ENCODE measurements at regions not wholly inside any gene's neighbourhood (a gene's known extent, or its start where the extent isn't known, plus 50 kb on each side); places are given as distances from the start of the nearest gene placed in this dataset.

DNA sequence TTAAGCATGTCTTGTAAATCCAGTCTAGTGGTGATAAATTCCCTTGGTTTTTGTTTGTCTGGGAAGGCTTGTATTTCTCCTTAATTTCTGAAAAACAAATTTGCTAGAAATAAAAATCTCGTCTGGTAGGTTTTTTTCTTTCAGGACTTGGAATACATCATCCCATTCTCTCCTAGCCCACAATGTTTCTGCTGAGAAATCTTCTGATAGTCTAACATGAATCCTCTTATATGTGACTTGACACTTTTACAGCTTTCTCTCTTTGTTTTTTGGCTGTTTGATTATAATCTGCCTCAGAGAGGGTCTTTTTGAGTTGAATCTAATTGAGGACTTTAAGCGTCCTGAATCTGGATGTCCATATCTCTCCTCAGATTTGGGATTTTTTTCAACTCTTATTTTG is 104.9 kb downstream of the FEM1C start:
- CTCF ChIA-PET: no interaction called here
- DNase-seq (ENCODE audit: extremely low spot score): no peak
- TF ChIP-seq L3MBTL2 (conservative IDR thresholded peaks at IDR 0.05) (no peak), FOXA1 (IDR thresholded peaks at IDR 0.05) (no peak)
- POLR2A ChIA-PET: no interaction called here

DNA sequence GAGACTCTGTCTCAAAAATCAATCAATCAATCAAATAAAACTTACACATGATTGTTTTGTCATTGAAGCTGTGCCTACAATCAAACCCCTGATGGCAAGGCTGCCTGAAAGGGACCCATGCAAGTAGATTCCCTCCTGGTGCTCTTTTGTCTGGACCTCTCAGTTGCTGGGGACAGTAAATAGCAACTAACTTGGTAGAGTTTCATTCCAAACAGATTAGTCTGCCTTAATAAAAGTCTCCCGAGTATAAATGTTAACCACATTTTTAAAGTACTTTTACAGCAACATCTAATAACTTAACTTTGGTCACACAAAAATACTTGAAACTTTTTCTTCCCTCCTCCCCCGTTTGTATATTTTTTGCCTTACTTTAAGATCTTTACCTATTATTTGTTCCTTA is 105.5 kb downstream of the FEM1C start:
- no peak for DNase-seq (ENCODE audit: extremely low spot score)
- POLR2A ChIA-PET: no interaction called here
- no peak for TF ChIP-seq FOXM1 (IDR thresholded peaks at IDR 0.05; ENCODE audit: borderline replicate concordance)
- no peak for TF ChIP-seq SUZ12 (IDR thresholded peaks at IDR 0.05)
- no peak for TF ChIP-seq LEF1 (IDR thresholded peaks at IDR 0.05; ENCODE audit: borderline replicate concordance)
- no peak for TF ChIP-seq HDGF (IDR thresholded peaks at IDR 0.05; ENCODE audit: borderline replicate concordance)
- TF ChIP-seq NFRKB (IDR thresholded peaks at IDR 0.05): no peak
- TF ChIP-seq CTBP1 (IDR thresholded peaks at IDR 0.05; ENCODE audit: borderline replicate concordance): no peak
- no peak for TF ChIP-seq TARDBP (IDR thresholded peaks at IDR 0.05)
- TF ChIP-seq, protein P1, sequence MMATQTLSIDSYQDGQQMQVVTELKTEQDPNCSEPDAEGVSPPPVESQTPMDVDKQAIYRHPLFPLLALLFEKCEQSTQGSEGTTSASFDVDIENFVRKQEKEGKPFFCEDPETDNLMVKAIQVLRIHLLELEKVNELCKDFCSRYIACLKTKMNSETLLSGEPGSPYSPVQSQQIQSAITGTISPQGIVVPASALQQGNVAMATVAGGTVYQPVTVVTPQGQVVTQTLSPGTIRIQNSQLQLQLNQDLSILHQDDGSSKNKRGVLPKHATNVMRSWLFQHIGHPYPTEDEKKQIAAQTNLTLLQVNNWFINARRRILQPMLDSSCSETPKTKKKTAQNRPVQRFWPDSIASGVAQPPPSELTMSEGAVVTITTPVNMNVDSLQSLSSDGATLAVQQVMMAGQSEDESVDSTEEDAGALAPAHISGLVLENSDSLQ (IDR thresholded peaks at IDR 0.05): no peak
- TF ChIP-seq SP1 (IDR thresholded peaks at IDR 0.05): no peak
- TF ChIP-seq BHLHE40 (IDR thresholded peaks at IDR 0.05; ENCODE audit: borderline replicate concordance): no peak
- no peak for TF ChIP-seq FOXK2 (IDR thresholded peaks at IDR 0.05)
- no peak for TF ChIP-seq L3MBTL2 (conservative IDR thresholded peaks at IDR 0.05)
- CTCF ChIA-PET: no interaction called here

DNA sequence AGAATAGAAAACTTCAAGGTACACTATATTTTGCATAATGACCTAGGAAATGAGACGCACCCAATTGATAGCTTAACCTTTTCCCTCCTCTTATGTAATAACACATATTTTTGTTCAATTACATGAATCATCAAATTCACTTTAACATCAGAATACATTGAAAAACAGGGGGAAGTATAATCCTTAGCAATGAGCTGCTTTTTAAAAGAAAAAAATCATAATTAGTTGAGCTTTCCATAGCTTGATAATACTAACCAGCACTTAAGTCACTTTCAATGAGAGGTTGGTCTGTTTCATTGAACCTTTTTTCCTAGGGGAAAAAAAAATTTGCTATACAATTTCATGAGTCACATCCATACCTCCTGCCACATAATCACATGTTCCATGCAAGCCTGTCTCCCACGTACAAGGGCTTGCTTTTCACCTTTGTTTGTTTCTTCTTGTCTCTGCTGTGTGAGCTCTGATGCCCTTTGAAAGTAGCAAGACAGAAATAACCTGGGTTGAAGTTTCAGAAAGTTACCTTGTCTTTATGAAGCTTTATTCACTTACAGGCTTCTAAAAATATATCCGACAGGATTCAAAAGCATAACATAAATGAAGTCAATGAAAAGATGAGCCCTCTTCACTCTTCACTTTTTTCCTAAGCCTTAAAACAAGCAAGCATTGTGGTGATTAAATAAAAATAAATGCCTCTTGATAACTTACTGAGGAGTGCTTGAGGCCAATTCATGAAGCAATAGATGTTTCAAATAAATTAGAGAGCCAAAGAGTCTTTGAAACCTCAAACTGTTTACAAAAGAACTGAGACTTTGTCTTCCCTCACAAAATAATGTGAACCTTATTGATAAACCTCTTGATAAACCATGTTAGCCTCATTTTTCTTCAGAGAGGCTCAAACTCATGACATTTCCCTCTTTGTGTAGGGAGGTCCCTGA is 108.5 kb downstream of the FEM1C start:
- CTCF ChIA-PET: no interaction called here
- no peak for DNase-seq (ENCODE audit: extremely low spot score)
- no peak for TF ChIP-seq BHLHE40 (IDR thresholded peaks at IDR 0.05; ENCODE audit: borderline replicate concordance)
- TF ChIP-seq, protein P1 (IDR thresholded peaks at IDR 0.05): no peak
- POLR2A ChIA-PET: no interaction called here

DNA sequence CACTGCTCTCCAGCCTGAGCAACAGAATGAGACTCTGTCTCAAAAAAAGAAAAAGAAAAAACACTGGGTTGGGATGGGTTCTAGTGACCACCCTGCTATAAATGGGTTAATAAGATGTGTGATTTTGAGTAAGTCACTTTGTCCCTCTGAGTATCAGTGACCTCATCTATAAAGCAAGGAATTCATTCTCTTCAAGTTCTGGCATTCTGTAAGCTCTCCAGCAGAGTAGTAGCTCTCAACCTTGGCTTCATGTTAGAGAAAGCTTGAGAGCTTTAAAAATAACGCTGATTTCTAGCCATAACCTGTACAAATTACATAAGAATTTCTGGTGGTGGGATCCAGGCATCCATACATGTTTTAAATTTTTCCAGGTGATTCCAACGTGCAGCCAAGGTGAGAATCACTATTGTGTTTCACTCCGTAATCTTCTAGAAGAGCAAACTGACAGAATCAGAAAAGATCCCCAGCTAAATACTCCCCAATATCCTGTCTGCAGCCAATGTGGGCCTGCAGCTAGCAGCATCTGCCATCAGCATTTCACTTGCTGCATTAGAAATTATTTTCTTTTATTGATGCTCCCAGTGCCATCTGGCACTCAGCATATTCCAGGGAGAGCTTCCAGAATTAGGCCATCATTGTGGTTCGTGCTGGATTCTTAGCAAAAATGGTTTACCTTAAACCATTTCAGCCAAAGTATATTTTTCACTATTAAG is 109.4 kb downstream of the FEM1C start:
- TF ChIP-seq ARNT (IDR thresholded peaks at IDR 0.05) (no peak), SUZ12 (IDR thresholded peaks at IDR 0.05) (no peak), FOXK2 (IDR thresholded peaks at IDR 0.05) (no peak), HDGF (IDR thresholded peaks at IDR 0.05; ENCODE audit: borderline replicate concordance) (no peak), ELF4 (IDR thresholded peaks at IDR 0.05) (no peak), LEF1 (IDR thresholded peaks at IDR 0.05; ENCODE audit: borderline replicate concordance) (no peak), TARDBP (IDR thresholded peaks at IDR 0.05) (no peak), FOXM1 (IDR thresholded peaks at IDR 0.05; ENCODE audit: borderline replicate concordance) (no peak), FOXA1 (IDR thresholded peaks at IDR 0.05) (no peak), NFRKB (IDR thresholded peaks at IDR 0.05) (no peak), SP1 (IDR thresholded peaks at IDR 0.05) (no peak), CTBP1 (IDR thresholded peaks at IDR 0.05; ENCODE audit: borderline replicate concordance) (no peak), L3MBTL2 (conservative IDR thresholded peaks at IDR 0.05) (no peak), ZNF384 (IDR thresholded peaks at IDR 0.05) (no peak)
- TF ChIP-seq, protein P1 (IDR thresholded peaks at IDR 0.05): no peak
- ChIA-PET POLR2A (no interaction called here), CTCF (no interaction called here)
- no peak for DNase-seq (ENCODE audit: extremely low spot score)

DNA sequence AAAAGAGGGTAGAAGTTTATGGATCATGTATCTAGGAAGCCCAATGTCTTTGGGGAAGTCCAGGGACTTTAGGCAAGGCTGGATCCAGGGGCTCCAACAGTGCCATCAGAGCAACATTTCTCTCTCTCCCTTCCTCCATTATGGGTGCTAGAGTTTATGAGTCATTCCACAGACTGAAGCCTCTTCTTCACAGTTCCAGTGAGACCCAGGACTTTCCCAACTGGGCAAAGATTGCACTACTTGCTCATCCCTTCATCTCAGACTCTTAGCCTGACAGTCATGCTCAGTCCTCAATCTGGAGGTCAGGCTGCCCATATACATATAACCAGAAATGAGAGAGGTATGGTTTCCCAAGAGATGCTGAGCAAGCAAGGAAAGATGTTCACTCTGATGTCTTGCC is 110.7 kb downstream of the FEM1C start:
- no peak for DNase-seq (ENCODE audit: extremely low spot score)
- ChIA-PET CTCF (no interaction called here), POLR2A (interaction anchor here (1.1 kb wide), 1 partner anchor 110 kb away, joined by 3 read pairs; no protein-coding TSS in a partner anchor)
- TF ChIP-seq NFRKB (IDR thresholded peaks at IDR 0.05): no peak
- TF ChIP-seq ELF4 (IDR thresholded peaks at IDR 0.05): no peak
- TF ChIP-seq L3MBTL2 (conservative IDR thresholded peaks at IDR 0.05): no peak
- no peak for TF ChIP-seq FOXK2 (IDR thresholded peaks at IDR 0.05)
- TF ChIP-seq FOXA1 (IDR thresholded peaks at IDR 0.05): no peak
- TF ChIP-seq ZNF384 (IDR thresholded peaks at IDR 0.05): no peak
- TF ChIP-seq SP1 (IDR thresholded peaks at IDR 0.05): no peak
- TF ChIP-seq CTBP1 (IDR thresholded peaks at IDR 0.05; ENCODE audit: borderline replicate concordance): no peak
- TF ChIP-seq, protein P1 (IDR thresholded peaks at IDR 0.05): no peak
- no peak for TF ChIP-seq BHLHE40 (IDR thresholded peaks at IDR 0.05; ENCODE audit: borderline replicate concordance)
- no peak for TF ChIP-seq LEF1 (IDR thresholded peaks at IDR 0.05; ENCODE audit: borderline replicate concordance)
- no peak for TF ChIP-seq FOXM1 (IDR thresholded peaks at IDR 0.05; ENCODE audit: borderline replicate concordance)
- no peak for TF ChIP-seq SUZ12 (IDR thresholded peaks at IDR 0.05)
- no peak for TF ChIP-seq HDGF (IDR thresholded peaks at IDR 0.05; ENCODE audit: borderline replicate concordance)

Measured in HEK293T (cell line).